ENCODE measurements at regions not wholly inside any gene's neighbourhood (a gene's known extent, or its start where the extent isn't known, plus 50 kb on each side); places are given as distances from the start of the nearest gene placed in this dataset.

- intact Hi-C loops (cut with DNase I), result no loop called here
- no peaks in the 10 kb centered on the region for H3K36me3 ChIP-seq
- no peaks in the 10 kb centered on the region for H3K4me1 ChIP-seq
- no peak for DNase-seq
- H3K4me3 ChIP-seq, result no peak overlapping the region
- 0 to 94% methylated on average over 1 of the region's 1 CpG for WGBS, 2 donors
- H3K9me3 ChIP-seq, result no peaks in the 10 kb centered on the region
- no peaks in the 10 kb centered on the region for H3K27me3 ChIP-seq
- TF ChIP-seq CTCF (IDR thresholded peaks at IDR 0.05), result no peak
- no peak for TF ChIP-seq EP300 (IDR thresholded peaks at IDR 0.05)
- TF ChIP-seq POLR2A (IDR thresholded peaks at IDR 0.05), result no peak
- no peak overlapping the region for H3K27ac ChIP-seq
Measured at GRCh38 chr4:72902354-72902753, 167.2 kb downstream of the COX18 start.

GRCh38 chr4:72901553-72901952 is 168.0 kb downstream of the COX18 start:
- H3K36me3 ChIP-seq, result no peaks in the 10 kb centered on the region
- DNase-seq, result no peak
- no peak overlapping the region for H3K4me3 ChIP-seq
- 44 to 76% methylated on average over 2 of the region's 2 CpGs for WGBS, 2 donors
- no peaks in the 10 kb centered on the region for H3K4me1 ChIP-seq
- H3K9me3 ChIP-seq, result no peaks in the 10 kb centered on the region
- TF ChIP-seq POLR2A (IDR thresholded peaks at IDR 0.05) (no peak), POLR2AphosphoS5 (IDR thresholded peaks at IDR 0.05) (no peak), CTCF (IDR thresholded peaks at IDR 0.05) (no peak), EP300 (IDR thresholded peaks at IDR 0.05) (no peak)
- H3K27ac ChIP-seq, result no peak overlapping the region
- no peaks in the 10 kb centered on the region for H3K27me3 ChIP-seq
- intact Hi-C loops (cut with DNase I), result no loop called here

- no peak for TF ChIP-seq POLR2A (IDR thresholded peaks at IDR 0.05)
- no peak overlapping the region for H3K27ac ChIP-seq
Measured at GRCh38 chr4:72900952-72901351, 168.6 kb downstream of the COX18 start.

GRCh38 chr4:72899621-72900020 is 169.9 kb downstream of the COX18 start:
- Histone ChIP-seq H3K27ac (no peak overlapping the region), H3K4me3 (no peak overlapping the region), H3K9me3 (no peaks in the 10 kb centered on the region), H3K4me1 (no peaks in the 10 kb centered on the region), H3K27me3 (no peaks in the 10 kb centered on the region), H3K36me3 (no peaks in the 10 kb centered on the region)
- intact Hi-C loops (cut with DNase I), result no loop called here
- no peak for DNase-seq
- 63 to 72% methylated on average over 3 of the region's 3 CpGs for WGBS, 2 donors
- TF ChIP-seq CTCF (IDR thresholded peaks at IDR 0.05) (no peak), POLR2A (IDR thresholded peaks at IDR 0.05) (no peak), EP300 (IDR thresholded peaks at IDR 0.05) (no peak), POLR2AphosphoS5 (IDR thresholded peaks at IDR 0.05) (no peak)

More at GRCh38 chr4:72900952-72901351, 168.6 kb downstream of the COX18 start:
- no peaks in the 10 kb centered on the region for H3K36me3 ChIP-seq
- WGBS, 2 donors, result 64 to 70% methylated on average over 2 of the region's 2 CpGs
- no peaks in the 10 kb centered on the region for H3K27me3 ChIP-seq
- no peaks in the 10 kb centered on the region for H3K4me1 ChIP-seq
- H3K4me3 ChIP-seq, result no peak overlapping the region
- no peak for DNase-seq
- H3K9me3 ChIP-seq, result no peaks in the 10 kb centered on the region
- intact Hi-C loops (cut with DNase I), result no loop called here

- 85 to 90% methylated on average over 6 of the region's 6 CpGs for WGBS, 2 donors
- Histone ChIP-seq H3K27ac (no peak overlapping the region), H3K4me3 (no peak overlapping the region), H3K36me3 (no peaks in the 10 kb centered on the region), H3K9me3 (no peaks in the 10 kb centered on the region), H3K4me1 (no peaks in the 10 kb centered on the region), H3K27me3 (no peaks in the 10 kb centered on the region)
- intact Hi-C loops (cut with DNase I), result no loop called here
- no peak for DNase-seq
- TF ChIP-seq POLR2A (IDR thresholded peaks at IDR 0.05) (no peak), POLR2AphosphoS5 (IDR thresholded peaks at IDR 0.05) (no peak), CTCF (IDR thresholded peaks at IDR 0.05) (no peak), EP300 (IDR thresholded peaks at IDR 0.05) (no peak)
Measured at GRCh38 chr4:72899214-72899613, 170.3 kb downstream of the COX18 start.

All from sigmoid colon (tissue), 6 donors.